Right lung (tissue), 2 donors: ENCODE measurements at regions not wholly inside any gene's neighbourhood (a gene's known extent, or its start where the extent isn't known, plus 50 kb on each side); places are given as distances from the start of the nearest gene placed in this dataset.

Experiments
- DNase-seq, 2 donors: peaks; one replicate each; pipeline ENCODE4 v3.0.0-alpha.2; 2013

DNA sequence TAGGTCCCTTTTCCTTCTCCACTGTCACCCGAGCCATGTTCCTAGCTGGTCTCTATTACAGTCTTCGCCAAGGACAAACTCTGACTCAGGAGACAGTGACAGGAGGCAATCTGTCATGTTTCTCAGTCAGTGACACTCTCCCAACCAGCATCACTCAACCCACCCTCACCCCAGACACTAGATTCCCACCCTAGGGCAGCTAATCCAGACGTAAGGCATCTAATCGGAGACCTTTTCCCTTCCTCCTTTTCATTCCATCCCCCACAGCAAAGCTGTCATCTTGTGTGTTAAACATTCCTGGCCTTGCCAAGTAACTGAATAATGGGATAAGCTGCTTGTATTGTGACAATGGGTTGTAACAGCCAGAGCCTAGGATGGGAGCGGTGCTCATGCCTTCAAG is 95.2 kb downstream of the SNX18 start:
- no peak for DNase-seq

GRCh38 chr5:54611290-54611951 is 93.9 kb downstream of the SNX18 start:
- no peak for DNase-seq

- DNase-seq, result no peak
Observed at GRCh38 chr5:54610197-54610944, 92.8 kb downstream of the SNX18 start.

DNA sequence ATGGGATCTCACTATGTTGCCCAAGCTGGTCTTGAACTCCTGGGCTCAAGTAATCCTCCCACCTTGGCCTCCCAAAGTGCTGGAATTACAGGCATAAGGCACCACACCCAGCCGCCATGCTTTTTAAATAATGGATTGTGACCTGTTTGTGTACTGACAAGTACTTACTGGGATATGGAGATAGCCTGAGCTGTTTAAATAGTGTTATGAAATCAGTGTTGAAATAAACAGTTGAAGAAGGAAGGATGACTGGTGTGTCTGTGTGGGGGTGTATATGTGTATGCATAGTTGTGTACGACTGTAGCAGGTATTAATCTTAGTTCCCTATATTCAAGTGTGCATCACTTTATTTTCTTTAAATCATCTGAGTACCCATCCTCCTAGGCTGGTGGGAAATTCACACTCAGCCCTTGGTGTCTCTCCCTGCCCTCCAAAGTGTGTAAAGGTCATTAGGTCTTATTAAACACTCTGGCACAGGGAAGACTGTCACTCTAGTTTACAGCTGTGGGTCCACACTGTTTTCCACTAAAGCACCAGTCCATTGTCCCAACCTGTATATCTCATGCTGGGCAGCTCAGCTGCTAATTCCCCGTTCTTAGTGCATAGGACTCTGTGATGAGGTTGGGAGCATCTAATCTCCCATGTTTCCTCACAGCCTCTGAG is 91.0 kb downstream of the SNX18 start:
- DNase-seq, result no peak

GRCh38 chr5:54607006-54607405 is 89.4 kb downstream of the SNX18 start:
- no peak for DNase-seq

DNA sequence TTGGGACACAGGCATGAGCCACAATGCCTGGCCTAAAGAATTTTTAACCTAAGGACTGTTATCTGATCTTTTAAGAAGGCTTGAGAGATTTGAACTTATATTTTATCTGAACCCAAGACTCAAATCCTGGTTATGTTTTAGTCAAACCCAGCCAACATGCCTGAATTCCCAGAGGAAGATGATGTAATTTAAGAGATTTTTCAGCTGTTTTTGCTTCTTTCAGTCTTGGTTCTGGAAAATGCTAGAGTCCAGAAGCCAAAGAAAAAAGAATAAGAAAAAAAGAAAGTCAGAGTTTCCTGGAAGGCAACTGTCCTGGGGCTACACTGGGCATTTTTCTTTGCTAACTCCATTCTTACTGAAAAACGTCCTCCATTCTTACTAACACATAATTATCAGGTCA is 85.8 kb downstream of the SNX18 start:
- DNase-seq, result peak in 1 of 2 donors; percentile 49

DNA sequence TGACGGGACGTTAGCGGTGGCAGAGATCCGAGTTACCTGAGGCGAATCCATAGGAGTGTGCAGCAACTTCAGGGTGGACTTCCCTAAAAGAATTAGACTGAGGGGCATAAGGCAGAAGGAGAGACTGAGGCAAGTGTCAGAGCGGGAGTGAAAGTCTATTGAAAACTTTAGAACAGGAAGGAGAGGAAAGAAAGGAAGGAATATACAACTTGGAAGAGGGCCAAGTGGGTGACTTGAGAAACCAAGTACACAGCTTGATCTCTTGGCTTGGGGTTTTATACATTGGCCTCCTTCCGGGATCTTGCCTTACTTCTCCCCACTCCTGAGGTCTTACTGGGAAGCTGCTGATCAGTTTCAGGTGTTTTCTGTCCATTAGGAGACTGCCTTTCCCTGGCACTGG is 84.9 kb downstream of the SNX18 start:
- no peak for DNase-seq

DNA sequence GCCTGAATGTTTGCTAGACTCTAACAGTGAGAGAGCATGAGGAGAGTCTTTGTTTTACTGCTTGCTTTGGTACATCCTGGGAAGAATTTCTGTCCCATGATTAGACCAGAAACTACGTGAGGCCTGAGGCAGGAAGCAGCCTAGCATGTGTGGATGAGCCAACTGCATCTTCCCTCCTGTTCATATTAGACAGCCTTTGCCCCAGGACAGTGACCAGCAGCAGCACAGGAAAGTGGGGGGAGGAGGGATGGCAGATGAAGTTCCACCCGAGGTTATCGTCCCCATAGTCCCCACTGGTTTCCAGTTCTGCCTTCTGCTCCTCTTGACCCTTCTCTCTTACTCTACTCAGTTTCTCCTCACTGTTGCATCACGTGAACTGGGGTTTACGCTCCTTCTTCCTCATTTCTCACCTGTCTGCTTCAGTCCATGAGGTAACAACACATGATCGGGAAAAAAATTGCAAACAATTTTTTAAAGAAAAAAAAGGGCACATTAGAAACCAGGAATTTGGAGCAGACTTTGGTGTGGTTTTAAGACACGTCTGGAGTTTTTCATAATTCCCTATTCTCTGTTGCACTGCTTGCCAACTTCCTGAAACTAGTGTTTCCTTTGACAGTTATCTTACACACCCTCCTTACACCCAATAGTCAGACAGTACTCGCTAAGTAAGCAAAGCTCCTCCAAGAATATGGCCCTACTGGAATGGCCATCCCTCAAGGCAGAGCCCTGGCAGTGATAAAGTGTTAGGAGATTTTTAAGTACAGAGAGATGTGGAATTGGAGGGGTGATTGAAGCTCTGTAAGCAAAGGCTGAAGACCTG is 84.1 kb downstream of the SNX18 start:
- no peak for DNase-seq
